GM18873 (cell line): ENCODE measurements at regions not wholly inside any gene's neighbourhood (a gene's known extent, or its start where the extent isn't known, plus 50 kb on each side); places are given as distances from the start of the nearest gene placed in this dataset.

ENCODE experiments used
- ATAC-seq: cut with Tn5 transposase; IDR thresholded peaks from one replicate; pipeline ENCODE4 v1.9.1; 2021; ENCODE audit warnings: mild to moderate bottlenecking, moderate library complexity, moderate number of reproducible peaks; ENCODE audit not compliant: unreplicated experiment, low FRiP score

DNA sequence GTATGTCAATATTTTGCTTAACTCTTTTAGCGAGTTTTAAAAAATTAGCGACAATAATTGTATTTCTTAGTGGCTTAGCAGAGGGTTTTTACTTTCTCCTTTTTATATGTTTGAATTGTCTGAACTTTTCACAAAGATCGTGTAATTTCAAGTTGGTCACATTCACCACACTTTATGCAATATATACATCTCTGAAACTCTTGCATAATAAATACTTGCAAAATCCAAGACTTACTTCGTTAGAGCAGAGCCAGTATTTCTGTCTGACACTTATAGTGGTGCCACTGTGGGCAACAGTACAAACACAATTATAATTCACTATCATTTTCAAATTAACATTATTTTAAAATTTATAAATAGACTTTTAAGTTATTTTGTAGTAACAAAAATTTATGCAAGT lies 62.0 kb downstream of the SUCNR1 start:
- no peak for ATAC-seq

DNA sequence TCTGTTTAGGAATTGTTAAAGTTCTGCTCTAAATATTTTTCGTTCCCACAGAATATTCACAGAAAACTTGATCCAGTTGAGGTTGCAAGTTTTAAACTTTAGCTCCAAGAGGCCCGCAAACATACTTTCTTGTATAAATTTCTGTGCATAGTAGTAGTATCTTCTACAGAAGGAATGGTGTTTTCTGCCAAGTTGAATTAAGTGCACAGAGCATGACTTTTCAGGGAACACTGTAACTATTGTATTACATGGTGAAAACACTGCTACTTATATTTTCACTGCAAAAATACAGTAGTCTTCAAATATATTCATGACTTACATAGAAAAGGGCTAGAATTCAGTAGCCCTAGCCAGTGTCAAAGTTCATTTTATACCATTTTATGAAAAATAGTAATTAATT lies 67.0 kb downstream of the SUCNR1 start:
- ATAC-seq: no peak

DNA sequence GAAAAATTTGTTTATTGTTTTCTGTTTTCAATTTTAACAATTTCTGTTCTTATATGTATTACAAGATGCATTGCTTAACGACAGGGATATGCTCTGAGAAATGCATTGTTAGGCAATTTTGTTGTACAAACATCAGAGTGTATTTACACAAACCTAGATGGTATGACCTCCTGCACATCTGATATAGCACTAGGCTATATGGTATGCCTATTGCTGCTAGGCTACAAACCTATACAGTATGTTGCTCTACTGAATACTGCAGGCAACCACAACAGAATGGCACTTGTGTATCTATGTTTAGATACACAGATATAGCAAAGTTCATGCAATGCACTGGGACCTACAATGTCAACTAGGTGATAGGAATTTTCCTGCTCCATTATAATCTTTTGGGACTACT lies 70.1 kb downstream of the SUCNR1 start:
- no peak for ATAC-seq

DNA sequence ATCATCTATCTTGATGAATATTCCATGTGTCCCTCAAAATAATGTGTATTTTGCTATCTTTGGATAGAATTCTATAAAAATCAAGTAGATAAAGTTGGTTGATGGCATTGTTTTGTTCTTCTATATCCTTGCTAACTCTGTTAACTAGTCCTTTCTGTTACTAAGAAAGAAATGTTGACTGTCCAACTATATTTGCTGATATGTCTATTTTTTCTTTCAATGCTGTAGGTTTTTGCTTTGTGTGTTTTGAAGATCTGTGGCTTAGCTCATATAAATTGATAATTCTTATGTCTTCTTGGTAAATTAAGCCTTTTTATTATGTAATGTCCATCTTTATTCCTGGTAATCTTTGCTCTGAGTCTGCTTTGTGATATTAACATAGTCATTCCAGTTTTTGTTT lies 70.9 kb downstream of the SUCNR1 start:
- ATAC-seq: no peak

DNA sequence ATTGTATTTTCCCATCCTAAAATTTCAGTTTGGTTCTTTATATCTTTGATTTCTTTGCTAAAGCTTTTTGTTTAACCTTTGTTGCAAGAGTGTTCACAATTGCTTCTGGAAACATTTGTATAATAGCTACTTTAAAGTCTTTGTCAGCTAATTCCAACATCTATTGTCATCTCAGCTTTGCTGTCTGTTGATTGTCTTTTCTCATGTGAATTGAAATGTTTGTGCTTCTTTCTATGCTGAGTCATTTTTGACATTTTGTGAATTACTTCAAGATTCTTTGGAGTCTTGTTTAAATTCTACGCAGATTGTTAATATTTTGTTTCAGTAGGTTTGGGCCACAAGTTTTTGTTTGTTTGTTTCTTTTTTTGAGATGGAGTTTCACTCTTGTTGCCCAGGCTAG lies 73.2 kb downstream of the SUCNR1 start:
- ATAC-seq: no peak

DNA sequence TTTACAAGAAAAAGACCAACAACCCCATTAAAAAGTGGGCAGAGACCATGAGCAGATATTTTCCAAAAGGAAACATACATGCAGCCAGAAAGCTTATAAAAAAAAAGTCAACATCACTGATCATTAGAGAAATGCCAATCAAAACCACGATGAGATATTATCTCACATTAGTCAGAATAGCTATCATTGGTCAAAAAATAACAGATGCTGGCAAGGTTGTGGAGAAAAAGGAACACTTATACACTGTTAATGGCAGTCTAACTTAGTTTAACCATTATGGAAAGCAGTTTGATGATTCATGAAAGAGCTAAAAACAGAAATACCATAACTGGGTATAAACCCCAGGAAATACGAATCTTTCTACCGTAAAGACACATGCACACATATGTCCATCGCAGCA lies 76.3 kb downstream of the SUCNR1 start:
- no peak for ATAC-seq

DNA sequence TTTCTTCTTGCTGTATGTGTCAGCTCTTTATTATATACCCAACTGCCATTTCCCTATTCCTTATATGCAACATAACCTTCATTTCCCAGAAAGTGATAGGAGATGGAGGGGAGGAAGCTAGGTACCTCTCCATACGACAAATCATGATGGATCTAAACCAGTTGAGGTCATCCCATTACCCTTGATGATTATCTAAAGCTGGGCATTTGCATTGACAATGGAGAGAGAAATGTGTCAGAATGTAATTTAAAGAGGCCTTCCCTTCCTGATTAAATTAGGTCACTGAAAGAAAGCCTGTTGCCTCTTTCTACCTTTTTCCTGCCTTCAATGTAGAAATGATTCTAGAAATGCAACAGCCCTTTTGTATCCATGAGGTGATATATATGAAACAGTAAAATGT lies 81.9 kb downstream of the SUCNR1 start:
- ATAC-seq: no peak

DNA sequence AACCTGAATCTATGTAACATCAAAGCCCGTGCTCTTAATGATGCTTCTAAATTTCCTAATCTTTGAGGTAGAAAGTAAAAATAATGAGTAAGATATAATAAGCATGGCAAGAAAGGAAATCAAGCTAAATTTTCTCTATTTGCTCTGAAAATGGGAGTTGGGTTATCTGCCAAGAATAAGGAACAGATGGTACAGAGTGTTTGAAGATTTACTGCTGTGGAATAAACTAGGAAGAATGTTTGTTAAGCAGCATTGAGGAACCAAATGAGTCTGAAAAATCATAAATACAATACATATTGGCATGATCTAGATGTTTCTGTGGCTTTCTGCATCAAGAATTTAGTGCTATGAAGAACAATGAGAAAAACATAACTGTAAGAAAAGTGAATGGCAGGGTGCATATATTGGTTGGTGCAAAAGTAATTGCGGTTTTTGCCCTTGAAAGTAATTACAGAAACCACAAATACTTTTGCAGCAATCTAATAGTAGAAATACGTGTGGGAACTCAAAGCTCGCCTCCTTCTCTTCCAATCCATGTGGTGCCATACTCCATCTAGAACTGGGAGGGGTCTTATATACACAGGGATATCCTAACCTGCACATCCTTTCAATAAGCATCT lies 87.6 kb downstream of the SUCNR1 start:
- no peak for ATAC-seq

DNA sequence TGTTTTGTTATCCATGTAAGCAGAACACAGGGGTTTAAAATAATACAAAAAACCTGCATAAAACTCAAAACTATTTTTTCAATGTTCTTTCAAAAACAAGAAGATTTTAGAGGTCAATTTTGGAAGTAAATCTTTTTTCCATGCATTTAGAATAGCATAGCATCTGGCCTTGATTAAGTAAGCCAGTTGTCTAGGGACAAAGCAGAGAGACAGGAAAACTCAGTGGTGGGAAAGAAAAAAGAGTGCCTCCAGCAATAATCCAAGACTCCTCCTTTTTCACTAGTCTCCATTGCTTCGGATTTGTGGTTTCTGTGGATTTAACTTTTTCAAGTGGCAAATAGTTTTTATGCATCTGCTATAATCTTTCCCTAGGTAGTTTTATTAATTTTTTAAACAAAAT lies 88.9 kb downstream of the SUCNR1 start:
- no peak for ATAC-seq

DNA sequence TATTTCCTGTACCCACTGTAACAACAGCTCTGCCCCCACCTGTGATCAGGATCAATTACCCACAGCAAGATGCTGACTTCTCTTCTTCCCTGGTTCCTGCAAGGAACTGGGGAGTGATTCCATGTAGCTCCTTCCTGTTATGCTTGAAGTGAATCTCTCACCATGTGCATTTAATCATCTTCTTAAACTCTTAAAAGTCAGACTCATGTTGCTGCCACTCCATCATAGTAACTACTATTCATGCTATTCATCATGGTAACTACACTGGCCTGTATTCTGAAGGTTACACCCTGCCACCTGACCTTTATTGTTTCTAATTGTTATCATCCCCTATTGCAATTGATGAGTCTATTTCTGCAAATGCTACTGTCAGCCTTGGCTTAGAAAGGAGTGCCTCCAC lies 89.5 kb downstream of the SUCNR1 start:
- ATAC-seq: no peak

DNA sequence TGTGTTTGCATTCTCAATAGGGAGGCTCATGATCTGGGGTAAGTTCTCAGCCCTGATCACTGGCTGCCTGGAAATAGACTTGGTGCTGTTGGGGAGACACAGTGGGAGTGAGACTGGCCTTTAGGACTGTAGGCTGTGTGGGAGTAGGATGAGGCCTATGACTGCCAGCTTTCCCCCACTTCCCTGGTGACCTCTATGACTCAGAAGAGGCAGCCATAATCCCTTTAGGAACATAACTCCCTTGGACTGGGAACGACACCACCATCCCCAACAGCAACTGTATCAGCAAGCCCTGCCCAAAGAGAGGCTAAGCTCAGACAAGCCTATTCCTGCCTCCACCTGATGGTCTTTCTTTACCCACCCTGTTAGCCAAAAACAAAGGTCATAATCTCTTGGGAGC lies 91.3 kb downstream of the SUCNR1 start:
- ATAC-seq: no peak

DNA sequence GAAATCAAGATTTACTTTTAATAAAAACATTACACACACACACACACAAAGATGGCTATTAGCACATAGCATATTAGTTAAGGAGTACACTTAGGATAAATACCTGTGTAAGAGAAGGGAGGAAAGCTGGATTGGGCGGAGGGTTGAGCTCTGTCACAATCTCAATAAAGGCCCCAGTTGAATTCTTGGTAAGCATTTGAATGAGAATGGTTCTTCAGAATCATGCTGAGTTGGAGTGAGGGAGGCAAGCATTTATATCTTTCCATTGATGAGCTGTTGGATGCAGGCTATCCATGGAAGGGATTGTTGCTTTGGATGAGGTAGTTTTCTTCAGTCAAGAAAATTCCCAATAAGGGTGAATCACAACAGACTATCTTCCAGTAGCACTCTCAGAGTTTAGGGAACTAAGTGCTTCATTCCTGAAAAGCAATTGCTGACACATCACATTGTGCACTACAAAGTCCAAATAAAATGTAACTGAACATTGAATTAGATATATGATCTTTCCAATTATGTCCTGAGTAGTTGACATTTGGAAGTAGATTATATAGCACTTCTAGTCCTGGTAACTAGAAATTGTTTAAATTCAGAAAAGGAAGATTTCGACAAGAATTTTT lies 95.7 kb downstream of the SUCNR1 start:
- ATAC-seq: no peak

DNA sequence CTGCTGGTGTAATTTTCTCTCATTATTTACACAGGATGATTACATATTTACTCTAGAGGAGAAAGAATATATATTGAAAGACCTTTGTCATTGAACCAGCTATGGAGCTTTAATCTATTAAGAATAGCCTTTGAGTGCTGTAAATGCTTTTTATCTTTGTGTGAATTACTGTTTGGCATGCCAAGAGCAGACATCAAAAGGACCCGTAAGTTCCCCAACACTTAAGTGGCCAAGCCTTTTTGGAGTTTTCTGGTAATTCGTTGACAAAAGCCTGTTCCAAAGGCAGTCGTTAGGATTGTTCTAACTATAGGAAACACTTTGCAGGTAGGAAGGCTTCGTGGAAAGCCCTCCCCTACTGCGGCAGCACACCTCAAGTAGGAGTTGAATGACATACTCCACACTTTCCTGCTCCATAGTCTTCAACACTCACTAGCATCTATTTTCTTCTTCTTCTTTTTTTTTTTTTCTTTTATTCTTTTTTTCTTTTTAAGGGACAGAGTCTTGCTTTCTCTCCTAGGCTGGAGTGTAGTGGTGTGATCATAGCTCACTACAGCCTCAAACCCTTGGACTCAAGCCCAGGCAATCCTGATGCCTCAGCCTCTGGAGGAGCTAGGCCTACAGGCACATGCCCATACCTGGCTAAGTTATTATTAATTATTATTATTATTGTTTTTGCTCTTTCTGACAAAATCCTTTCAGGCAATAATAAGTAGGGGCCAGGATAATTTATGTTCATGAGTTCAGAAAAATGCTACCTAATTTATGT lies 98.6 kb downstream of the SUCNR1 start:
- no peak for ATAC-seq

DNA sequence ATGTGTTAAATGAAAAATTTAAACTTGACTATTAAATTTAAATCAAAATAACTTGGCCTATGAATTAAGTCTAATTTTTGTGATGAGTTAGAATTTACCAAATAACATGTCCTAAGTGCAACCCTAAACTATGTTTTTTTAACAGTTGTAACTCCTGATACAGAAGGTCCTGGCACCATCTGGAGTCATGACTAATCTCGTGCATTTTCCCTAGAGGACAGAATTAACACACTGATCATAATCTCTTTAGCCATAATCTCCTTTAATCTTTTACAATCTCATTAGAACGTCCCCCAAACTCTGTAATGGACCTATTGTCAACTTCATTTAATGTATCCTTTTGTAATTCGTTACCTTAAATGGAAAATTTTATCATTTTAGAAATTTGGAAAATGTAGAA lies 100.6 kb downstream of the SUCNR1 start:
- ATAC-seq: no peak

DNA sequence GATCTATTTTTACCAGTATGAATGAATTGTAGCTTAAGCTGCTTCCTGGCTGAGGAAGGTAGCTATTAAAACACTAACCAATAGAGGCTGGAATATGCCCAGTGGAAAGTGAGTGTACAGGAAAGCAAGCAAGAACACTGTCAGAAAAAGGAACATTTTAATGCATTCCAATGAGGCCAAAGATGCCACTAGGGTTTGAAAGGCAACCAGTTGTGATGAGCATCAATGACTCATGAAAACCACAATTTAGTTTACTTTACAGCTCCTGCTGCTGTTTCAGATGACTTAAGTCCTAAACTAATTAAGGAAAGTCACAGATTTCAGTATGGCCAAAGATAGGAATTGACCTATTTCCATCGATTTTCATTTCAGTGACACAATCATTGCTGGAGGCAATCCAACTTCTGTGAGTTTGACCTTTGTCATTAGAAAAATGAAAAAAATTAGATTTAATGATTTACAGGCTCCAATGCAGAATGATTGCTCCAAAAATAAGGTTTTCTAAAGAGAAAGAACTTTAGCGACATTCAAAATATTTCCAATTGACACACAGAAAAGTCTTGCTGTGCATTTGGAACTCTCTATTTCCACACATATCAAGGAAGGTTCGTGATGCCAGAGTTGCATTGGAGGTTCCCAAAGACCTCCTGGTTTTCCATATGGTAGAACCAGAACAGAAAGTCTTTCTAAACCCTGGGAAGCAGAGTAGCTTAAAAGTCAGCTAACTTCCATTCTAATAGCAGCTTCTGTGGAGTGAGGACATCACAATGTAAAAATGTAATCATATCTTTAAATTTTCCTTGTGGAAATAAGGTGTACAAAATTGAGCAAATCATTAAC lies 103.0 kb downstream of the SUCNR1 start:
- no peak for ATAC-seq

DNA sequence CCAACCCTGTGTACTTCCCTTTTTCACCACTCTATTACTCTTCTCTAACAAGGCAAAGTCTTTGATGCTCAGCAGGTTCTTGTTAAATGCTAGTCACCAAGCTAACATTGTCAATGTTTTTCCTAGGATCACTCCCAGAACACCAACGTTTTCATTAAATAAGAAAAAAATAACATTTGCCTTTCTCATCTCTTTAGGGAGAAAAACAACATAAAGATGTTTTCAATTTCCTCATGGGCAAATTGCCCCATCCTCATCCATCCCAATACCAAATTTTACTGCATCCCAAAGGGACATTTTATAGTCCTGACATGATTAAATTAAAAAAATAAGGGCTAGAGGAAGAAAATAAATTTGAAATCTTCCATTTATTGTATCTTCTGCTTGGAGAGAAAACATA lies 106.5 kb downstream of the SUCNR1 start:
- no peak for ATAC-seq

DNA sequence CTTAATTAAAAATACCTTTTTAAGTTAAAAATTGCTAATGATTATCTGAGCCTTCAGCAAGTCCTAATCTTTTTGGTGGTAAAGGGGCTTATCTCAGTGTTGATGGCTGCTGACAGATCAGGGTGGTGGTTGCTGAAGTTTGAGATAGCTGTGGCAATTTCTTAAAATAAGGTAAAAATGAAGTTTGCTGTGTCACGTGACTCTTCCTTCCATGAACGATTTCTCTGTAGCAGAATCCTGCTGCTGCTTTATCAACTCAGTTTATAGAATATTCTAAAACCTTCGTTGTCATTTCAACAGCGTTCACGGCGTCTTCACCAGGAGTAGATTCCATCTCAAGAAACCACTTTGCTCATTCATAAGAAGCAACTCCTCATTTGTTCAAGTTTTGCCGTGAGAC lies 110.1 kb downstream of the SUCNR1 start:
- no peak for ATAC-seq

DNA sequence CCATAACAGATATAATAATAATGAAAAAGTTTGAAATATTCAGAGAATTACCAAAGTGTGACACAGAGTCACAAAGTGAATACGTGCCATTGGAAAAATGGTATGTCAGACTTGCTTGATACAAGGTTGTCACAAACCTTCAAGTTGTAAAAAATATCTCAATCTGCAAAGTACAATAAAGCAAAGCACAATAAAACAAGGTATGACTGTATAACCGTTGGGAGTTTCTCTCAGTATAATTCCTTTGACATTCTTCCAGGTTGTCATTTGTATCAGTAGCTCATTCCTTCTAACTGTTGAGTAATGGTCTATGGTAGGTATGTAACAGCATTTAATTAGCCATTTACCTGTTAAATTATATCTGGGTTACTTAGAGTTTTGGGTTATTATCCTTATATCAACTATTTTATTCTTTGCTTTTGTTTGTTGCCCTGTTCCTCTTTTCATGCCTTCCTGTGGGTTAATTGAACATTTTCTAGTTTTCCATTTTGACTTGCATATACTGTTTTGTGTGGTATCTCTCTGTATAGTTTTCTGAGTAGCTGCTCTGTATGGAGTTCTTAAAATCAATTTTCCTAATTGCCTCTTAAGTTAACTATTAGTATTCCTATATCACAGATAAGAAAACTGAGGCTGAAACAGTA lies 112.5 kb downstream of the SUCNR1 start:
- ATAC-seq: no peak

DNA sequence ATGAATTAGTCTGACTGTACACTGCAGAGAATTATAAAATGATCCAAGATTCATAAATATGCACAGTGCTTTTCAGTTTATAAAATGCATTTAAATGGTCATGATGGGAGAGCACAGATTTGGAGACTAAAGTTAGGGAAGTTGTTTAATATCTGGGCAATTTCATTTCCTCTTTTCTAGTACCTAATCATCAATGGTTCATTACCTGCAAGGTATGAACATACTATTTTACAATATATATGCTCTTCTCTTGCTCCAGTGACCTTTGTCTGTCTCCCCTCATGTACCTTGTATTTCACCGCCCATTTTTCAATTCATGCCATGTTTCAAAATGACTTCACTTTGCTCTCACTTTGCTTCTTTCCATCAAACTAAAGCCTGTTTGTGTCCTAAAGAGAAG lies 114.5 kb downstream of the SUCNR1 start:
- ATAC-seq: no peak

DNA sequence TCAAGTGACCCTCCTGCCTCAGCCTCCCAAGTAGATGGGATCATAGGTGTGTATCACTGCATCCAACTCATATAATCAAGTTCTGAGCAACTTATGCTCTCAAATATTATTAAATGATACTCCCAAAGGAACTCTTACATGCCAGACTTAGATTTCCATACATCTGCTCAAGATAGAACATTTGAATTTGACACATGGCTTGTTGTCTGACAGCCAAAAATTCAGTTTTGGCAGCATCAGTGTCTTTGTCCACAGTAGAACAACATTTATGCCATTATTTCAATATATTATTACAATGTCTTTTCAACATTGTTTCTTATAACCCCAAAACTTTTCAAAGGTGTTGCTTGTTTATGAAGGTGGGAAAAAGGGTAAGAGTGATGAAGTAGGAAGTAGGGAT lies 116.2 kb downstream of the SUCNR1 start:
- no peak for ATAC-seq
